ENCODE measurements at regions not wholly inside any gene's neighbourhood (a gene's known extent, or its start where the extent isn't known, plus 50 kb on each side); places are given as distances from the start of the nearest gene placed in this dataset.
A peak's percentile ranks its signal among the peaks of the same experiment; 100 is the strongest.
"Not testable (repeated sequence)": the region's sequence is repeated elsewhere in the genome, so short reads cannot be mapped to it uniquely, and the experiment has no call there.

DNA sequence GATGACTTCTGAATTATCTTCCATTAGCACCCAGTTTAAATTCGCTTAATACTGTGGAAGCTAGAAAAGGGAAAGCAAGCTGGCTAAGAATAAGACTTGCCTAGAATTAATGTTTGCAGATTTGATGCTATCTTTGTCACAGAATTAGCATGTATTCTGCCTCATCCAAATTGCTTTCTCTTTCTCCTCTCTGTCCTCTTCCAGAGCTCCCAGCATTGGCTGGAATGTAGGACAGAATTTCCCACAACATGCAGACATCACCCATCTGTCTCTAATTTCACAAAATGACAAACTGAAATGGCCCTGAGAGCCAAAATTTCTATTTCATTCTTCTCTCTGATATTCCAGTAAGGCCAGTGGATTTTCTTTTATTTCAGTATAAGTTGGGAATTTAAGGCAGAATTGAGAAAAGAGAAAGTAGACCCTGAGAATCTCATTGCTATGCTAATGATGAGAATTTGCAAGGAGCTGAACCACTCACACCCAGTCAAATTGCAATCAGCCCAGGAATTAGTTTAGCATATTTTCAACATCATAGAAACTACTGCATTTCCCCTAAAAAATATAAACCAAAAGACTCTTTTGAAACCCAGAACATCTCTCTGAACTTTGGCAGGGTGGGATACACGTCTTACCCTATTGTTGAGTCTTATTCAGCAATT lies 188.8 kb downstream of the RCHY1 start:
- no peak for DNase-seq (ENCODE audit: extremely low spot score)
- CTCF ChIA-PET, result no interaction called here
- POLR2A ChIA-PET, result no interaction called here

DNA sequence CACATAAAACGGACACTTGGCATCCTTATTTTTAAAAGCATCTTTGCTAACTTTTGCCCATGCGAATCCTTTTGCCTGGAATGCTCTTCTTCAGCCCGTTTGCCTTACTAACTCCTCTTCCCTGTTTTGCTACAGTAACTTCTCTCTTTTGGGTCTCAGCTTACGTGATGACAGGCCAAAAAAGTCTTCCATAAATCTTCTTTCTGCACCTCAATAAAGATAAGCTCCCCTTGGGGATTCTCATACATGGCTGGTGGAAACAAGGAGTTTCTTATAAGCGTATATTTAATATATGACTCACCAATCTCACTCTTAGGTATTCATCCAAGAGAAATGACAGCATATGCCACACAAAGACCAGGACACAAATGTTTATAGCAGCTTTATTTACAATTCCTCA lies 192.7 kb downstream of the RCHY1 start:
- POLR2A ChIA-PET, result no interaction called here
- no peak for TF ChIP-seq CTBP1 (IDR thresholded peaks at IDR 0.05; ENCODE audit: borderline replicate concordance)
- TF ChIP-seq, protein P1, sequence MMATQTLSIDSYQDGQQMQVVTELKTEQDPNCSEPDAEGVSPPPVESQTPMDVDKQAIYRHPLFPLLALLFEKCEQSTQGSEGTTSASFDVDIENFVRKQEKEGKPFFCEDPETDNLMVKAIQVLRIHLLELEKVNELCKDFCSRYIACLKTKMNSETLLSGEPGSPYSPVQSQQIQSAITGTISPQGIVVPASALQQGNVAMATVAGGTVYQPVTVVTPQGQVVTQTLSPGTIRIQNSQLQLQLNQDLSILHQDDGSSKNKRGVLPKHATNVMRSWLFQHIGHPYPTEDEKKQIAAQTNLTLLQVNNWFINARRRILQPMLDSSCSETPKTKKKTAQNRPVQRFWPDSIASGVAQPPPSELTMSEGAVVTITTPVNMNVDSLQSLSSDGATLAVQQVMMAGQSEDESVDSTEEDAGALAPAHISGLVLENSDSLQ (IDR thresholded peaks at IDR 0.05), result peak; percentile 33; the same call in 1 of the 2 replicates
- DNase-seq (ENCODE audit: extremely low spot score), result no peak
- CTCF ChIA-PET, result interaction anchor here (0.6 kb wide), 1 partner anchor 17 kb away, joined by 4 read pairs; no protein-coding TSS in a partner anchor

More for the DNA sequence above, 188.8 kb downstream of the RCHY1 start:
- TF ChIP-seq TARDBP (IDR thresholded peaks at IDR 0.05), result no peak
- no peak for TF ChIP-seq ARNT (IDR thresholded peaks at IDR 0.05)
- no peak for TF ChIP-seq CTBP1 (IDR thresholded peaks at IDR 0.05; ENCODE audit: borderline replicate concordance)
- TF ChIP-seq FOXM1 (IDR thresholded peaks at IDR 0.05; ENCODE audit: borderline replicate concordance), result no peak
- no peak for TF ChIP-seq SP1 (IDR thresholded peaks at IDR 0.05)
- TF ChIP-seq NFRKB (IDR thresholded peaks at IDR 0.05), result no peak
- no peak for TF ChIP-seq FOXA1 (IDR thresholded peaks at IDR 0.05)
- no peak for TF ChIP-seq HDGF (IDR thresholded peaks at IDR 0.05; ENCODE audit: borderline replicate concordance)
- TF ChIP-seq BHLHE40 (IDR thresholded peaks at IDR 0.05; ENCODE audit: borderline replicate concordance), result no peak
- no peak for TF ChIP-seq L3MBTL2 (conservative IDR thresholded peaks at IDR 0.05)
- TF ChIP-seq ZNF384 (IDR thresholded peaks at IDR 0.05), result no peak
- TF ChIP-seq, protein P1 (IDR thresholded peaks at IDR 0.05), result no peak
- TF ChIP-seq LEF1 (IDR thresholded peaks at IDR 0.05; ENCODE audit: borderline replicate concordance), result no peak

DNA sequence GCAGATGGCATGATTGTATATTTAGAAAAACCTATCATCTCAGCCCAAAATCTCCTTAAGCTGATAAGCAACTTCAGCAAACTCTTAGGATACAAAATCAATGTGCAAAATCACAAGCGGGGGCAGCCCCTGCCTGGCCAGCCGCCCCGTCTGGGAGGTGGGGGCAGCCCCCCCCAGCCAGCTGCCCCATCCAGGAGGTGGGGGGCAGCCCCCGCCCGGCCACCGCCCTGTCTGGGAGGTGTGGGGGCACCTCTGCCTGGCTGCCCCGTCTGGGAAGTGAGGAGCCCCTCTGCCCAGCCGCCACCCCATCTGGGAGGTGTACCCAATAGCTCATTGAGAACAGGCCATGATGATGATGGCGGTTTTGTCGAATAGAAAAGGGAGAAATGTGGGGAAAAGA lies 196.6 kb downstream of the RCHY1 start:
- CTCF ChIA-PET; DNase-seq (ENCODE audit: extremely low spot score); POLR2A ChIA-PET: not testable (repeated sequence)

DNA sequence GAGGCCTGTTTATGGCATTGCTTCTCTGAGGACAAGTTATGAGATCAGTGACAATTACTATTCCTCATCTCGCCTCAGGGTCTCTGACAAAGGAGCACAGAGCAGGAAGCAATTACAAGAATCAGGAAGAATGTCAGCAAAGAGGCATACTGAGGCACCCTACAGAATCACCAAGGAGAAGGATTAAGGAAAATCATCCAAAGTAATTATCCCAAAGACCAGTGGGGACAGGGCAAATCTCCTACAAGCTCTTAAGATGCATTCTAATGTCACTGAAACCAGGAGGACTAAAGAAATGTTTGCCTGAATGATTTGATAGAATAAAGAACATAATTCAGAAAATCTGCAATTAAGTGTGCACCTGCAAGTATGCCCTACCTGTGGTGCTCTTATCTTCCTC lies 206.2 kb downstream of the RCHY1 start:
- TF ChIP-seq, protein P1 (IDR thresholded peaks at IDR 0.05), result no peak
- no peak for TF ChIP-seq ZNF384 (IDR thresholded peaks at IDR 0.05)
- TF ChIP-seq NFRKB (IDR thresholded peaks at IDR 0.05), result no peak
- no peak for TF ChIP-seq ELF4 (IDR thresholded peaks at IDR 0.05)
- no peak for TF ChIP-seq ARNT (IDR thresholded peaks at IDR 0.05)
- no peak for TF ChIP-seq FOXA1 (IDR thresholded peaks at IDR 0.05)
- CTCF ChIA-PET, result no interaction called here
- POLR2A ChIA-PET, result no interaction called here
- DNase-seq (ENCODE audit: extremely low spot score), result no peak

DNA sequence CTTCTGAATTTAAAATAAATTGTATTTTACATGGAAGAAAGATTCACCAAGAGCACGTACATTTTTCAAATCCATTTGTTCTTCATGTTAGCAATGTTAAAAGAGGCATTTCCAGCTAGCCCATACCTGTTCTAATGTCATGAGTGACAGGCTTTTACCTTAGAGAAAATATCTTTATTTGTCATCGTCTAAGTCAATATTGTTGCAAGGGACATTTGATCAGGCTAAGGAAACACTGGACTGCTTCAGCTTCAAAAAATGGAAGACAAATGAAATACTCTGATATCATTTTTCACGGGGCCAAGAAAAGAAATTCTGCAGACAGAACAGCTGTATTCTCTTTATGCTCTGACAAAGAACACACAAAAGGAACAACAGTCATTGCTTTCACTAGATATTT lies 207.7 kb downstream of the RCHY1 start:
- DNase-seq (ENCODE audit: extremely low spot score), result no peak
- POLR2A ChIA-PET, result no interaction called here
- CTCF ChIA-PET, result no interaction called here
- TF ChIP-seq CTBP1 (IDR thresholded peaks at IDR 0.05; ENCODE audit: borderline replicate concordance) (no peak), FOXA1 (IDR thresholded peaks at IDR 0.05) (no peak), FOXM1 (IDR thresholded peaks at IDR 0.05; ENCODE audit: borderline replicate concordance) (no peak), FOXK2 (IDR thresholded peaks at IDR 0.05) (no peak), HDGF (IDR thresholded peaks at IDR 0.05; ENCODE audit: borderline replicate concordance) (no peak), SUZ12 (IDR thresholded peaks at IDR 0.05) (no peak), SP1 (IDR thresholded peaks at IDR 0.05) (no peak), LEF1 (IDR thresholded peaks at IDR 0.05; ENCODE audit: borderline replicate concordance) (no peak), BHLHE40 (IDR thresholded peaks at IDR 0.05; ENCODE audit: borderline replicate concordance) (no peak), ZNF384 (IDR thresholded peaks at IDR 0.05) (no peak), TARDBP (IDR thresholded peaks at IDR 0.05) (no peak), ARNT (IDR thresholded peaks at IDR 0.05) (no peak)
- TF ChIP-seq, protein P1 (IDR thresholded peaks at IDR 0.05), result no peak

DNA sequence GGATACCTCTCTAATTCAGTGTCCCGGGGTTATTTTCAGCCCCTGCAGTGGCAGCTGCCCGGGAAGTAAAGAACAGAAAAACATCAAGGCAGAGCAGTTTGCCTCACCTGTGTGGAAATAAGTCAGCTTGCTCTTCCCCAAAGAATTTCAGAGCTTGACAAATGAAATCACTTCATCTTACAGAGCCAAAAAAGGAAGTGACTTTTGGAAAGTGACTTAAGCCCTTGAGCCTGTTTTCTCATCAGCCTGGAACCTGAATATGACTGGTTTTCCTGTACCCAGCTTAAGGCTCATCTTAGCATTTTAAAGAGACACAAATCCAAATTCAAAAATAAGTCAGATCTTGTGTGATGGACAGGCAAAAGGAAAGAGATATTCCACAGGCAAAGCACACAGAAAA lies 211.6 kb downstream of the RCHY1 start:
- ChIA-PET CTCF (no interaction called here), POLR2A (no interaction called here)
- DNase-seq (ENCODE audit: extremely low spot score), result no peak
- no peak for TF ChIP-seq ZNF384 (IDR thresholded peaks at IDR 0.05)
- TF ChIP-seq FOXA1 (IDR thresholded peaks at IDR 0.05), result no peak
- TF ChIP-seq ELF4 (IDR thresholded peaks at IDR 0.05), result no peak
- no peak for TF ChIP-seq CTBP1 (IDR thresholded peaks at IDR 0.05; ENCODE audit: borderline replicate concordance)
- TF ChIP-seq ARNT (IDR thresholded peaks at IDR 0.05), result no peak
- no peak for TF ChIP-seq SUZ12 (IDR thresholded peaks at IDR 0.05)
- TF ChIP-seq HDGF (IDR thresholded peaks at IDR 0.05; ENCODE audit: borderline replicate concordance), result no peak
- no peak for TF ChIP-seq BHLHE40 (IDR thresholded peaks at IDR 0.05; ENCODE audit: borderline replicate concordance)
